K562 (cell line): ENCODE measurements at regions not wholly inside any gene's neighbourhood (a gene's known extent, or its start where the extent isn't known, plus 50 kb on each side); places are given as distances from the start of the nearest gene placed in this dataset.
A peak's percentile ranks its signal among the peaks of the same experiment; 100 is the strongest.

Source experiments
- CHD7 ChIP-seq: fragments of 200-600 bp; sonication (generic); IDR thresholded peaks from one replicate; pipeline ENCODE4 v1.6.1; 2012; ENCODE audit warnings: mild to moderate bottlenecking, low read depth, low read length, inconsistent platforms
- ETV6 ChIP-seq, 3 experiments: fragments of 150-350 bp in 1 of 3; sonication (generic) in 1 of 3; formaldehyde crosslinking in 1 of 3; IDR thresholded peaks; 2 replicates each; pipeline versions ENCODE4 v1.6.1 to v1.8.0; 2014 to 2022; ENCODE audit warnings: borderline replicate concordance in 2 of 3, low read depth in 2 of 3, antibody characterized with exemption in 1 of 3, low read length in 1 of 3, mild to moderate bottlenecking in 1 of 3, missing genetic modification reagents in 1 of 3
- SNRNP70 ChIP-seq: fragments of 200-400 bp; formaldehyde crosslinking; optimal IDR thresholded peaks from 2 replicates; pipeline ENCODE3; 2017; ENCODE audit warnings: low read depth, low read length
- ZBTB40 ChIP-seq, 2 experiments: fragments of 450-650 bp in 1 of 2; sonication (generic) in 1 of 2; formaldehyde crosslinking in 1 of 2; IDR thresholded peaks; 2 replicates each; pipeline versions ENCODE4 v1.7.1 to v1.9.0; 2016 to 2022; ENCODE audit warnings: inconsistent platforms in 1 of 2, mild to moderate bottlenecking in 1 of 2, missing genetic modification reagents in 1 of 2

- TF ChIP-seq CHD7 (no peak), SNRNP70 (no peak), ZBTB40 (IDR thresholded peaks at IDR 0.05) (no peak), ZBTB40 (CRISPR knock-in tag; IDR thresholded peaks at IDR 0.05) (no peak), ETV6 (IDR thresholded peaks at IDR 0.05; ENCODE audit: borderline replicate concordance in 1 of 2, low read depth in 2 of 2, low read length in 1 of 2) (peak in 1 of 2 experiments; percentile 73; a peak in 1 of 4 replicates), ETV6 (CRISPR knock-in tag; IDR thresholded peaks at IDR 0.05; ENCODE audit: borderline replicate concordance) (no peak)
These were observed 180.0 kb downstream of the ETS2 start (continued) for GRCh38 chr21:38985568-38986378.
